Parathyroid adenoma (tissue), 2 donors: ENCODE measurements at regions not wholly inside any gene's neighbourhood (a gene's known extent, or its start where the extent isn't known, plus 50 kb on each side); places are given as distances from the start of the nearest gene placed in this dataset.

Experiments used
- H2AFZ ChIP-seq: fragments of 300-600 bp; sonication (generic); one replicate; pipeline ENCODE4 v1.7.0; 2017; ENCODE audit warnings: antibody characterized with exemption, mild to moderate bottlenecking
- H3K27ac ChIP-seq: fragments of 300-600 bp; sonication (generic); one replicate; pipeline ENCODE4 v1.7.0; 2017
- H3K27me3 ChIP-seq: fragments of 300-600 bp; sonication (generic); one replicate; pipeline ENCODE4 v1.7.0; 2017; ENCODE audit warnings: low read length; ENCODE audit not compliant: control insufficient read depth, insufficient read depth
- H3K36me3 ChIP-seq: fragments of 300-600 bp; sonication (generic); one replicate; pipeline ENCODE4 v1.7.0; 2017; ENCODE audit warnings: low read length; ENCODE audit not compliant: control insufficient read depth, insufficient read depth
- H3K4me1 ChIP-seq: fragments of 300-600 bp; sonication (generic); one replicate; pipeline ENCODE4 v1.7.0; 2017; ENCODE audit warnings: control low read depth
- H3K4me2 ChIP-seq: fragments of 300-600 bp; sonication (generic); one replicate; pipeline ENCODE4 v1.7.0; 2017; ENCODE audit warnings: low read length
- H3K4me3 ChIP-seq: fragments of 300-600 bp; sonication (generic); one replicate; pipeline ENCODE4 v1.7.0; 2017; ENCODE audit warnings: low read depth, low read length
- H3K79me2 ChIP-seq: fragments of 300-600 bp; sonication (generic); one replicate; pipeline ENCODE4 v1.7.0; 2017; ENCODE audit warnings: control low read depth
- H3K9ac ChIP-seq: fragments of 300-600 bp; sonication (generic); one replicate; pipeline ENCODE4 v1.7.0; 2017; ENCODE audit warnings: mild to moderate bottlenecking
- H3K9me3 ChIP-seq: fragments of 300-600 bp; sonication (generic); one replicate; pipeline ENCODE4 v1.7.0; 2017; ENCODE audit warnings: low read length; ENCODE audit not compliant: control insufficient read depth
- TF ChIP-seq, protein P1 (sequence below): fragments of 300-600 bp; sonication (generic); IDR thresholded peaks from one replicate; pipeline ENCODE4 v1.7.0; 2017; ENCODE audit warnings: antibody characterized with exemption, mild to moderate bottlenecking
- donor health status: primary hyperparathyroidism.

DNA sequence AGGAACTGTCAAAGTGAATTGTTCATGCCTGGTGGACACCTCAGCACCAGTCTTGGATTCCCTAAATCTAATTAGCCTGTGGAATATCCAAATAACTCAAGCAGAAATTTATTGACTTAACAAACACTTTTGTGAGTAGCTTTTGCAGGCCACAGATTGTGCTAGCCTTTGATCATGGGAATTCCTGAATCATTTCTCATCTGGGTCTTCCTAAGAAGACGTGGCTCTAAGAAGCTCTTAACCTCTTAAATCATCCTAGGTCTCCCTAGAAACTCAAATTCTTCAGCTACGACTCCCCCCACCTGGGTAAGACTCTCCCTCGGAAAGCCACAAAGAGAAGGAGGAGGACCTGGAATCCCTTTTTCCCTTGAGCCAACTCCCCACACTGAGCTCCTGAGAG, 53.8 kb upstream of the PSEN2 start:
- no peak overlapping the region for H3K9ac ChIP-seq
- H3K4me2 ChIP-seq: no peak overlapping the region
- no peaks in the 10 kb centered on the region for H3K4me1 ChIP-seq
- no peak overlapping the region for H3K4me3 ChIP-seq
- no peak overlapping the region for H3K27ac ChIP-seq
- no peaks in the 10 kb centered on the region for H3K27me3 ChIP-seq
- H3K9me3 ChIP-seq: no peaks in the 10 kb centered on the region
- no peaks in the 10 kb centered on the region for H3K36me3 ChIP-seq
- H3K79me2 ChIP-seq: no peaks in the 10 kb centered on the region
- TF ChIP-seq, protein P1, sequence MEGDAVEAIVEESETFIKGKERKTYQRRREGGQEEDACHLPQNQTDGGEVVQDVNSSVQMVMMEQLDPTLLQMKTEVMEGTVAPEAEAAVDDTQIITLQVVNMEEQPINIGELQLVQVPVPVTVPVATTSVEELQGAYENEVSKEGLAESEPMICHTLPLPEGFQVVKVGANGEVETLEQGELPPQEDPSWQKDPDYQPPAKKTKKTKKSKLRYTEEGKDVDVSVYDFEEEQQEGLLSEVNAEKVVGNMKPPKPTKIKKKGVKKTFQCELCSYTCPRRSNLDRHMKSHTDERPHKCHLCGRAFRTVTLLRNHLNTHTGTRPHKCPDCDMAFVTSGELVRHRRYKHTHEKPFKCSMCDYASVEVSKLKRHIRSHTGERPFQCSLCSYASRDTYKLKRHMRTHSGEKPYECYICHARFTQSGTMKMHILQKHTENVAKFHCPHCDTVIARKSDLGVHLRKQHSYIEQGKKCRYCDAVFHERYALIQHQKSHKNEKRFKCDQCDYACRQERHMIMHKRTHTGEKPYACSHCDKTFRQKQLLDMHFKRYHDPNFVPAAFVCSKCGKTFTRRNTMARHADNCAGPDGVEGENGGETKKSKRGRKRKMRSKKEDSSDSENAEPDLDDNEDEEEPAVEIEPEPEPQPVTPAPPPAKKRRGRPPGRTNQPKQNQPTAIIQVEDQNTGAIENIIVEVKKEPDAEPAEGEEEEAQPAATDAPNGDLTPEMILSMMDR: no peak
- no peak overlapping the region for H2AFZ ChIP-seq

DNA sequence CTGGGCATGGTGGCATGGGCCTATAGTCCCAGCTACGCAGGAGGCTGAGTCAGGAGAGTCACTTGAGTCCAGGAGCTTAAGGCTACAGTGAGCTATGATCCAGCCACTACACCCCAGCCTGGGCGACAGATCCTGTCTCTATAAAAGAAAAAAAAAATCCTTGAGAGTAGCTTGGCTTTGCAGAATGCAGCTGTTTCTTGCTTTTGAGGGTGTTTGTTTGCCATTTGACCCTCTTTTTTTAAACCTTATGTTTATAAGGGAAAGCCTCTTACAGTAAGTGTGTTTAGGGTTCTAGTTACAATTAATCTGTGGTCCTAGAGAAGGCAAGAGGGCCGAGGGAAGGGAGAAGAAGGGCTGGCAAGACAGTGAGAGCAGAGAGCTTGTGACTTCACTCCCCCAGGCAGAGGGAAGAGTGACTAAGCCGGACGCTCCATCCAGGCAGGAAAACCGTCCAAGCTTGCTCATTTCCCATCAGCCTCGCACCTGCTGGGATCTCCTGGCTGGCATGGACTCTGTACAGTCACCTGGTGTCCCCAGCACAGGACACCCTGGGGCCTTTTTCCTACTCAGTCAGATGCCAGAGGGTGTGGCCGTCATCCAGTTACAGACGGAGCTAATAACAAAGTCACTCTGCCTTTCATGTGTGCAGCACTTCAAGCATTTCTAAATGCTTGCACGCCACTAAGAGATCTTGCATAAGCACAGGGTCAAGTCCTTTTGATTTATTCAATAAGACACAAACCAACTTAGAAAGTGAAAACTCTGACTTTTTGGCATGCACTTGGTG, 55.5 kb upstream of the PSEN2 start:
- Histone ChIP-seq H3K27ac (peak overlapping the region; percentile 19), H3K36me3 (no peaks in the 10 kb centered on the region), H3K27me3 (no peaks in the 10 kb centered on the region), H3K4me3 (no peak overlapping the region), H3K4me1 (no peaks in the 10 kb centered on the region), H2AFZ (peak overlapping the region; percentile 42), H3K79me2 (no peaks in the 10 kb centered on the region), H3K9ac (no peak overlapping the region), H3K4me2 (no peak overlapping the region), H3K9me3 (no peaks in the 10 kb centered on the region)
- TF ChIP-seq, protein P1: no peak

DNA sequence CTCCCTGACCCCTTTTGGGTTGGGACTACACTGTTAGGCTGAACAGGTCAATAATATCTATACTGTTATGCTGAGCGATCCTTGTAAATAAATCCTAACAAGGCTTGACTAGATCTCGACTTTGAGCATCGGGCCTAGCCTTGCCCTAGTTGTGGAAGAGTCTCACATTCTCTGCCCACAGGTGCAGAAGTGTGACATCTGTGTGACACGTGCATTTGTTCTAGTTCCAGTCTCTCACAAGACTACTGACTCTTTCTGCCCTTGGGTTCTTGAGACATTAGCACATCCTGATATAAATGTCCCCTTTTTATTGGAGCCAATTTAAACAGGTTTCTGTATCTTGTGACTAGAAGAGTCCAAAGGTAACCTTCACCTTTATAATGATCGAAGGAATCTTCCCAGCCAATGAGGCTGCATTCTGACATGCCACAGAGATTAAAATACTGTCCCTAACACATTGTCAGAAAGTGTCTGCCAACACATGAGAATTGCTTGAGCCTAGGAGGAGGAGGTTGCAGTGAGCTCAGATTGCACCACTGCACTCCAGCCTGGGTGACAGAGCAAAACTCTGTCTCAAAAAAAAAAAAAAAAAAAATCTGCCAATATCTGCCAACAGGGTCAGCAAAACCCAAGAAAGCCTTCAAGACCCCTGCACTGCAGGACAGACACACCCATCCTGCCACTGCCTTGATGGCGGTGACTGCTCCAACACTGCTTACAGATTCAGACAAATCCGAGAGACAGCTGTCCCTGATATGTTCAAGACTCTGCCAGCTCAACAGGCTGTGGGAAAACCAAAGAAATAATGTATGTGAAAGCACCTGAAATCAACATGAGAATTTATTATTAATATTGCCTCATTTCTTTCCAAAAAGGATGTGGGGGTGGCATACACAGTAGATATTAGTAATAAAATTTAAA, 56.5 kb upstream of the PSEN2 start:
- Histone ChIP-seq H2AFZ (no peak overlapping the region), H3K27ac (no peak overlapping the region), H3K4me1 (no peaks in the 10 kb centered on the region), H3K4me2 (no peak overlapping the region), H3K4me3 (no peak overlapping the region), H3K79me2 (no peaks in the 10 kb centered on the region), H3K36me3 (no peaks in the 10 kb centered on the region), H3K9me3 (no peaks in the 10 kb centered on the region), H3K27me3 (no peaks in the 10 kb centered on the region), H3K9ac (no peak overlapping the region)
- TF ChIP-seq, protein P1: no peak

DNA sequence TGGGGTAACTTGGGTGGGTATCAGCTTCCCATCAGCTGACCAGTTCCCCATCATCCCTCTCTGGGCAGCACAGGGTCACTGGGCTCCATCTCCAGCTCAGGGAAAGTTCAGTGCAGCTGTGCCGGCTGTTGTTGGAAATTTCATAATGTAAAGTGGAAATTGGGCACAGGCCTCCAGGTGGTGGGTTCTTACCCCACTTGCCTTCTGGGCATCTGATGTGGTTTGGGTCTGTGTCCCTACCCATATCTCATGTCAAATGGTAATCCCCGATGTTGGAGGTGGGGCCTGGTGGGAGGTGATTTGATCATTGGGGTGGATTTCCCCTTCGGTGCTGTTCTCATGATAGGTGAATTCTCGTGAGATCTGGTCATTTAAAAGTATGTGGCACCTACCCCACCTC, 59.7 kb upstream of the PSEN2 start:
- TF ChIP-seq, protein P1: no peak
- Histone ChIP-seq H3K4me2 (no peak overlapping the region), H3K36me3 (no peaks in the 10 kb centered on the region), H3K27me3 (no peaks in the 10 kb centered on the region), H3K4me3 (no peak overlapping the region), H3K4me1 (no peaks in the 10 kb centered on the region), H3K9me3 (no peaks in the 10 kb centered on the region), H2AFZ (no peak overlapping the region), H3K9ac (no peak overlapping the region), H3K27ac (no peak overlapping the region), H3K79me2 (no peaks in the 10 kb centered on the region)
